Cardiac fibroblast (primary cell): ENCODE measurements at regions not wholly inside any gene's neighbourhood (a gene's known extent, or its start where the extent isn't known, plus 50 kb on each side); places are given as distances from the start of the nearest gene placed in this dataset.

Experiments used
- DNase-seq, 2 donors: peaks; one replicate each; pipeline versions ENCODE4 v3.0.0 to v3.0.0-alpha.2; 2010; ENCODE audit warnings: low read depth in 2 of 2
- H3K4me3 ChIP-seq, 2 donors: replicated peaks in 1 of 2; 1 replicate in 1 of 2; 2 replicates in 1 of 2; pipeline ENCODE4 v1.5.1; 2011; ENCODE audit warnings: low read depth in 2 of 2, low read length in 2 of 2, mild to moderate bottlenecking in 2 of 2, moderate library complexity in 1 of 2
- TF ChIP-seq, protein P1 (sequence below): IDR thresholded peaks from one replicate; pipeline ENCODE4 v1.5.1; 2011; ENCODE audit warnings: low read depth, mild to moderate bottlenecking, low read length, inconsistent platforms

DNA sequence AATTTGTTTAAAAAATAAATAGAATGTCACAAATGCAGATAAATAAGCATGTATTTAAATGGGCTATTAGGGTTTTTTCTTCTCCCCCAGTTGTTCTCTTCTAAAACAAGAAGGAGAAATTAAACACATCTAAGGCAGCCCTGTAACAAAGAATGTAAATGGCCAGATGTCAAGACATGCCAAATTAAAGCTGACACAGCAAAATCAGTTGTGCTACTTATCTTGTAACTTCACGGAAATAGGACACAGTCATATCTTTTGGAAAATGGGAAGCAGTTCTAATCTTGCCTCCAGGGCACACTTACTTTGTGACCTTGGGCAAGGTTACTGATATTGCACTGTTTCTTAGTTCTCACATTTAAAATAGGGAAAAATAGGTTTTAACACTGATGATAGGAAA lies 200.1 kb upstream of the NRXN1 start:
- H3K4me3 ChIP-seq = no peak overlapping the region
- no peak for DNase-seq
- TF ChIP-seq, protein P1, sequence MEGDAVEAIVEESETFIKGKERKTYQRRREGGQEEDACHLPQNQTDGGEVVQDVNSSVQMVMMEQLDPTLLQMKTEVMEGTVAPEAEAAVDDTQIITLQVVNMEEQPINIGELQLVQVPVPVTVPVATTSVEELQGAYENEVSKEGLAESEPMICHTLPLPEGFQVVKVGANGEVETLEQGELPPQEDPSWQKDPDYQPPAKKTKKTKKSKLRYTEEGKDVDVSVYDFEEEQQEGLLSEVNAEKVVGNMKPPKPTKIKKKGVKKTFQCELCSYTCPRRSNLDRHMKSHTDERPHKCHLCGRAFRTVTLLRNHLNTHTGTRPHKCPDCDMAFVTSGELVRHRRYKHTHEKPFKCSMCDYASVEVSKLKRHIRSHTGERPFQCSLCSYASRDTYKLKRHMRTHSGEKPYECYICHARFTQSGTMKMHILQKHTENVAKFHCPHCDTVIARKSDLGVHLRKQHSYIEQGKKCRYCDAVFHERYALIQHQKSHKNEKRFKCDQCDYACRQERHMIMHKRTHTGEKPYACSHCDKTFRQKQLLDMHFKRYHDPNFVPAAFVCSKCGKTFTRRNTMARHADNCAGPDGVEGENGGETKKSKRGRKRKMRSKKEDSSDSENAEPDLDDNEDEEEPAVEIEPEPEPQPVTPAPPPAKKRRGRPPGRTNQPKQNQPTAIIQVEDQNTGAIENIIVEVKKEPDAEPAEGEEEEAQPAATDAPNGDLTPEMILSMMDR = no peak

DNA sequence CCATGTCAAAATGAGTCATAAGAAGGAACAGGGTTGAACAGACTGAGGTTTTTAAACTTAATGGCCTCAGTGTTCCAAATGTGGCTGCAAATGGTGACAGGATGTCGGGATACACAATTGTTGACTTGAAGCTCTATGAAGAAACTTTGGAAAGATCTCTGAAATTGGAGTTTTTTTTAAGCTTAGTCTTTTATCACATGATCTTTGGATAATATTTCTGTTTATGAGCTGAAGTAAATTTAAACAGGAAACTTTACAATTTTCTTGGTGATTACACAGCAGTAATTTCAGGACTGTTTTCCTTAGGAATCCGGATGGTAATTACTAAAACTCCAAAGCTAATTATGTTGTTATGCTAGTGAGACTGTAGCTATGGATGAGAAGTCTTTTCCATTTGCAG lies 199.1 kb upstream of the NRXN1 start:
- no peak for DNase-seq
- H3K4me3 ChIP-seq = no peak overlapping the region
- TF ChIP-seq, protein P1 = no peak

DNA sequence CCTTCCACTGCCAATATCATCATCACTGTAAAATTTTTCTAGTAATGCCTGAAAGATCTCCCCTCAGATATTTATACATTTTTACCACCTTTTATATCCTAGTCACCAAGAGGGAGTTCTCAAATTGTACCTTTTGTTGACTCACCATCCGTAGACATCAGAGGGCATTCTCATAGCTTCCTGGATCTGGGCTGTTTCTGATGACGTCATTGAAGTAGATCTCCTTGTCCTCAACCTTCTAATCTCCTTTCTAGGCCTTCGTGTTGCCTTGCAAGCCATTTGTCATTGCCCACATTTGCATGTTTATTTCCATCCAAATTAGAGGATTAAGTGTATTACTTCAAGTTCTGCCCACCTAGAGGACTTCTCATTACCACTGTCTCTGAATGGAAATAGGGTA lies 193.4 kb upstream of the NRXN1 start:
- DNase-seq = no peak
- no peak overlapping the region for H3K4me3 ChIP-seq

DNA sequence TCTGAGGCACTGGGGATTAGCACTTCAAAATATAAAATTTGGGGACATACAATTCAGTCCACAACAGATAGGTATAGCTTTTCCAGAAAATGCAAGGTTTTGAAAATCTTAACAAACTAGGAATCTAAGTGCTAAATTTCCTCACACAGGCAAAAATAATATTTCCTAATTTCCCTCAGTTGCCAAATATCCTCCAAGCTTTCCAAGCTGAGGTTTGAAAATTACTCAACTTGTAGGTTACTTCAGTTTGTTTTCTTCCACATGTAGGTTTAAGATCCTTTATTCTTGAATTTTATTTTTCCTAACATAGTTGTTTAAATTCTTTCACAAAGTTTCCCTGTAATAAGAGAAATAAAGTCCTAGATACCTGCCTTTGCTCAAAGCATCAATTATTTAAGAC lies 192.9 kb upstream of the NRXN1 start:
- DNase-seq = no peak
- no peak overlapping the region for H3K4me3 ChIP-seq
- TF ChIP-seq, protein P1 = no peak

More for the DNA sequence above, 193.4 kb upstream of the NRXN1 start:
- TF ChIP-seq, protein P1 = no peak

DNA sequence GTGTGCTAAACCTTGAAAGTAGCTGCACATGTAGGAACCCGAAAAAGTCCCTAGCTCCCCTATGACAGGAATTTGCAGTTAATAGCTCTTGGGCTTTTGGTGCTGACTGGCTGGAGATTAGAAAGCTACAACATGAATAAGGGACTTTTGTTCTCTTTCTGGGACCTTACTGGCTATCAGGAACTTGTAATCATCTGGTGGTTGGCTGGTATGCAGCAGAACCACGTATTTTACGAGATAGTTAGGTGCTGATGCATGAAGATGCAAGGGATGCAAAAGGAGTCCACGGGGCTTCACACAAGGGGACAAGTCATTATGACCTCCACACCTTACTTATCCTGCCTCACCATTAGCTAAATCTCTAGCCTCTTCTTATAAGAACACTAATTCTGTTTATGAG lies 190.2 kb upstream of the NRXN1 start:
- TF ChIP-seq, protein P1 = no peak
- DNase-seq = no peak
- no peak overlapping the region for H3K4me3 ChIP-seq

DNA sequence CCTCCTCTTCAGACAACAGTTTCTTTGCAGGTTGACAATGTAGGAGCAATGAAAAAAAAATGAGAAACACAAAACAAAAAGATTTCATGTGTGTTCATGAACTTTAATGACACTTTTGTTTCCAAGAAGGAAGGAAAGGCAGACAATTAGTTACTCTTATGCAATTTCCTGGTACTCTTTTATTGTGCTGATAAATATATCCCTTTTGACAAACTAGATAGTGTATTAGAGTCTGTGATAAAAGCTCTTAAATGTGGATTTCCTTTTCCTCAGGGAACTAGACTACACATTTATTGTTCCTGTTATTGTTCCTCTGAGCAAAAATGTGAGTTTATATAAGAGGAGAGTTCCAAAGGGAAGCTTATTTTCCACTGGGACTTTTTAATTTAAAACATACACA lies 188.7 kb upstream of the NRXN1 start:
- TF ChIP-seq, protein P1 = no peak
- DNase-seq = peak in 1 of 2 donors; percentile 5
- H3K4me3 ChIP-seq = no peak overlapping the region

DNA sequence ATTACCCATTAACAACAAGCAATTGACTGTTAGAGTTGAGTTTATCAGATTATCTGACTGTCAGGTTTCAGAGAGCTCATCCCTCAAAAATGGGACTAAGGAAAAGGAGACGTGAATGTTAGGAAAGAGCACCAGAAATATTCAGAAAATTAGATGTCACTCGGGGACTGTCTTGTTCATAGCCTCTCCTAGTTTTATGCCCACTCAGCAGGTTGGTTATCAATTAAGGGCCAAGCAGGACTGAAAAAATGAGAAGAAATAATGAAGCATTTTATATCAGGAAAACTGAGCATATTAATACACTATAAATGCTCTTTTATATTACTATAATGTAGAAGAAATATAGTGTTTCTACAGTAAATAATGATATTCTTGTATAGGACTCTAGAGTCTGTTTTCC lies 188.1 kb upstream of the NRXN1 start:
- no peak for DNase-seq
- TF ChIP-seq, protein P1 = no peak
- no peak overlapping the region for H3K4me3 ChIP-seq
